Lower lobe of right lung (tissue), 2 donors: ENCODE measurements at regions not wholly inside any gene's neighbourhood (a gene's known extent, or its start where the extent isn't known, plus 50 kb on each side); places are given as distances from the start of the nearest gene placed in this dataset.
"Not testable (repeated sequence)": the region's sequence is repeated elsewhere in the genome, so short reads cannot be mapped to it uniquely, and the experiment has no call there.

Source experiments
- ATAC-seq, 2 donors: fragments of 200-7000 bp; cut with Tn5 transposase; one replicate each; pipeline ENCODE4 v1.9.1; 2020 to 2022; ENCODE audit warnings: mild to moderate bottlenecking in 2 of 2, moderate library complexity in 2 of 2
- DNase-seq: peaks from one replicate; pipeline ENCODE4 v3.0.0-alpha.2; 2020
- H3K27ac ChIP-seq: fragments of 200-600 bp; one replicate; pipeline ENCODE4 v1.8.0; 2022
- H3K27me3 ChIP-seq: fragments of 200-600 bp; one replicate; pipeline ENCODE4 v1.8.0; 2022; ENCODE audit warnings: low read depth
- H3K36me3 ChIP-seq: fragments of 200-600 bp; one replicate; pipeline ENCODE4 v1.8.0; 2022; ENCODE audit warnings: mild to moderate bottlenecking
- H3K4me1 ChIP-seq: fragments of 200-600 bp; one replicate; pipeline ENCODE4 v1.8.0; 2022
- H3K4me3 ChIP-seq: fragments of 200-600 bp; one replicate; pipeline ENCODE4 v1.8.0; 2022; ENCODE audit warnings: mild to moderate bottlenecking
- H3K9me3 ChIP-seq: fragments of 200-600 bp; one replicate; pipeline ENCODE4 v1.8.0; 2022
- CTCF ChIP-seq: fragments of 200-600 bp; IDR thresholded peaks from one replicate; pipeline ENCODE4 v1.8.0; 2022; ENCODE audit warnings: antibody characterized with exemption, mild to moderate bottlenecking
- intact Hi-C: fragments of 100-400 bp; cut with DNase I; formaldehyde crosslinking; loops from one replicate; pipeline ENCODE4 v1.11.0; 2022
- donor health status: DM: no; HTN: yes; CAD: no; lungs with severe emphysema.

DNA sequence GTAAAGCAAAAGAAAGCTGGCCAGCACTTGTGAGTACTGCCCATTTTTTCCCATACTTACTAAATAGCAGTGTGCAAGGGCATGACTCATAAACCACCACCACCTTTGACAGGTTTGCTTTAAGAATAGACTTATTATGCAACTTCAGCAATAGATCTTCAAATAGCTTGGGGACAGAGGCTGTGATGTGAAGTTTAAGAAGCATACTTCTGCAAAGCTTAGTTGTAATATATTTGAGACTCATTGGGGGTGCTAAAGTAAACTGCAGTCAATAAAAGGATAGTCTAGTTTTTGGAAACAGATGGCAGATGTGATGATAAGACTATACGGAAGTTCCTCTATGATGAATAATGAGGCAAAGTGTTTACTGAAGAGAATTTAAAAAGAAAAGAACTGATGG, 210.0 kb downstream of the PLA2G4A start:
- DNase-seq: no peak
- Histone ChIP-seq H3K9me3 (no peaks in the 10 kb centered on the region), H3K4me1 (no peaks in the 10 kb centered on the region), H3K4me3 (no peak overlapping the region), H3K36me3 (no peaks in the 10 kb centered on the region), H3K27me3 (no peaks in the 10 kb centered on the region), H3K27ac (no peak overlapping the region)
- no peak for TF ChIP-seq CTCF
- ATAC-seq: no peak
- intact Hi-C loops: no loop called here

DNA sequence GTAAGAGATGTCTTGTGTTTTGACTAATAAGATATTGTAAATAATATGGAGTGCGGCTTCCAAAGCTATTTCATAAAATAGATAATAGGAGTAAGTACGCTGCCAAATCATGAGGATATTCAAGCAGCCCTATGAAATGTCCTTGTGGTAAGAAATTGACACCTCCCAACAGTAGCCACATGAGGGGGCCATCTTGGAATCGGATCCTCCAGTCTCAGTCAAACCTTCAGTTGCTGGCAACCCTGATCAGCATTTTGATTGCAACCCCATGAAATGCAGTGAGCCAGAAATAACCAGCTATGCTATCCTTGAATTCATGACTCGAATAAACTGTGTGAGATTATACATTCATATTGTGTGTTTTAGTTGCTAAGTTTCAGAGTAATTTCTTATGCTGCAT, 212.4 kb downstream of the PLA2G4A start:
- H3K9me3 ChIP-seq: no peaks in the 10 kb centered on the region
- H3K27me3 ChIP-seq: no peaks in the 10 kb centered on the region
- H3K4me1 ChIP-seq: no peaks in the 10 kb centered on the region
- intact Hi-C loops: no loop called here
- no peak overlapping the region for H3K27ac ChIP-seq
- H3K36me3 ChIP-seq: no peaks in the 10 kb centered on the region
- no peak for DNase-seq
- no peak for TF ChIP-seq CTCF
- ATAC-seq: no peak
- H3K4me3 ChIP-seq: no peak overlapping the region

GRCh38 chr1:187042538-187042937, 213.8 kb downstream of the PLA2G4A start:
- Histone ChIP-seq H3K4me1 (no peaks in the 10 kb centered on the region), H3K27ac (no peak overlapping the region), H3K36me3 (no peaks in the 10 kb centered on the region), H3K27me3 (no peaks in the 10 kb centered on the region), H3K9me3 (no peaks in the 10 kb centered on the region), H3K4me3 (no peak overlapping the region)
- no peak for ATAC-seq
- no peak for TF ChIP-seq CTCF
- no peak for DNase-seq
- intact Hi-C loops: no loop called here

GRCh38 chr1:187043433-187043832, 214.7 kb downstream of the PLA2G4A start:
- ATAC-seq, H3K36me3 ChIP-seq, intact Hi-C loops, H3K27me3 ChIP-seq, DNase-seq, H3K4me3 ChIP-seq, H3K4me1 ChIP-seq, H3K9me3 ChIP-seq, H3K27ac ChIP-seq: not testable (repeated sequence)

DNA sequence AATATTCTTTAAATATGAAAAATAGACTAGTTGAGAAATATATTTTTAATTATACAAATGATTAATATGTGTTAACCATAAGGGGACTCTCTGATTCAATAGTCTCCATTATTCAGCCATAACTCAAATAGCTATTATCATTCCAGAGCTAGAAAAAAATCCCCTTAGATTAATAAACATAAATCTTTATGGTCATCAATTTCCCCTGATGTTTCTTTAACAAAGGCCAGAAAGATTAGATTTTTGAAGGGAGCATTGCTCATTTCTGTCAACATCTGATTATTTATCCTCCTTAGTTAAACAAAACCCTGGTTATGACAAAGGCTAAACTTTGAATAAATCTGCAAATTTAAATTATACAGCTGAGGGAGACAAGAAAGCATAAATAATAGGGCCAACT, 215.7 kb downstream of the PLA2G4A start:
- no peaks in the 10 kb centered on the region for H3K36me3 ChIP-seq
- intact Hi-C loops: no loop called here
- ATAC-seq: no peak
- no peak for TF ChIP-seq CTCF
- H3K4me1 ChIP-seq: no peaks in the 10 kb centered on the region
- no peaks in the 10 kb centered on the region for H3K27me3 ChIP-seq
- no peaks in the 10 kb centered on the region for H3K9me3 ChIP-seq
- no peak for DNase-seq
- no peak overlapping the region for H3K27ac ChIP-seq
- H3K4me3 ChIP-seq: no peak overlapping the region

DNA sequence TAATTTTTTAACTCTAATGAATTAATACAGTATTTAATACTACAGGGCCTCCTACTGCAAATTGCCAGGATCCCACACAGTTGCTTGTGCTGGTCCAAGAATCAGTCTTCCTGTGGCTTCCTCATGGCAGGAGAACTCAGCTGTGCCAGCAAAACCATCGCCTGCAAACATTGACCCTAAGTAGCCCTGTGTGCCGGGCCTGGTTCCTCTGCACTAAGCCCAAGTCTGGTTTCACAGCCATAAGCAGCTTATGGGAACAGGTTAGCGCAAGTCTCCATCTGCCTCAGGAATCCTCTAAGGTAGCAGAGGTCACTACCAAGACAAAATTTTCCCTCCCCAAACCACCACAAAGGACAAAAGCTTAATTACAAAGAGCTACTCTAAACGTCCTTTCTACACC, 216.6 kb downstream of the PLA2G4A start:
- Histone ChIP-seq H3K36me3 (no peaks in the 10 kb centered on the region), H3K9me3 (no peaks in the 10 kb centered on the region), H3K27me3 (no peaks in the 10 kb centered on the region), H3K27ac (no peak overlapping the region), H3K4me3 (no peak overlapping the region), H3K4me1 (no peaks in the 10 kb centered on the region)
- TF ChIP-seq CTCF: no peak
- ATAC-seq (no peak), DNase-seq (no peak)
- intact Hi-C loops: no loop called here
